ENCODE measurements at regions not wholly inside any gene's neighbourhood (a gene's known extent, or its start where the extent isn't known, plus 50 kb on each side); places are given as distances from the start of the nearest gene placed in this dataset.

GRCh38 chr12:3929875-3930615 is 56.8 kb upstream of the PARP11 start:
- no peak overlapping the region for H2AFZ ChIP-seq (ENCODE audit: low read length)
- no peaks in the 10 kb centered on the region for H4K20me1 ChIP-seq (ENCODE audit: insufficient read depth, low read length)
- no peaks in the 10 kb centered on the region for H3F3A ChIP-seq (ENCODE audit: insufficient read depth, low read length)
- H3K4me3 ChIP-seq (ENCODE audit: low read depth, low read length, poor library complexity, severe bottlenecking): no peak overlapping the region
- H3K9ac ChIP-seq (ENCODE audit: low read length): no peak overlapping the region
- no peak overlapping the region for H3K4me2 ChIP-seq (ENCODE audit: low read length)
- no peaks in the 10 kb centered on the region for H3K36me3 ChIP-seq (ENCODE audit: insufficient read depth, low read length)
- no peaks in the 10 kb centered on the region for H3K79me2 ChIP-seq (ENCODE audit: insufficient read depth, low read length)
- no peaks in the 10 kb centered on the region for H3K4me1 ChIP-seq (ENCODE audit: insufficient read depth, low read length, severe bottlenecking)
- H3K9me2 ChIP-seq (ENCODE audit: low read depth, low read length): no peaks in the 10 kb centered on the region
- H3K9me3 ChIP-seq (ENCODE audit: low read length): no peaks in the 10 kb centered on the region
- 0 out of 2 replicates have a peak, but pooled peaks cover 7% of the 10 kb centered on the region for H3K27me3 ChIP-seq (ENCODE audit: insufficient read depth, low read length)
- H3K27ac ChIP-seq (ENCODE audit: low read depth, low read length, poor library complexity, severe bottlenecking): no peak overlapping the region
- TF ChIP-seq EZH2 (IDR thresholded peaks at IDR 0.05; ENCODE audit: borderline replicate concordance, low read length) (no peak), CTCF (IDR thresholded peaks at IDR 0.05; ENCODE audit: low read length) (no peak)

- H3K27me3 ChIP-seq (ENCODE audit: insufficient read depth, low read length): 0 out of 2 replicates have a peak, but pooled peaks cover 7% of the 10 kb centered on the region
Measured at GRCh38 chr12:3928538-3929184, 55.5 kb upstream of the PARP11 start.

GRCh38 chr12:3925621-3926020 is 52.4 kb upstream of the PARP11 start:
- H3K9ac ChIP-seq (ENCODE audit: low read length): no peak overlapping the region
- H3K4me1 ChIP-seq (ENCODE audit: insufficient read depth, low read length, severe bottlenecking): no peaks in the 10 kb centered on the region
- no peak overlapping the region for H3K27ac ChIP-seq (ENCODE audit: low read depth, low read length, poor library complexity, severe bottlenecking)
- no peaks in the 10 kb centered on the region for H4K20me1 ChIP-seq (ENCODE audit: insufficient read depth, low read length)
- H3K4me3 ChIP-seq (ENCODE audit: low read depth, low read length, poor library complexity, severe bottlenecking): no peak overlapping the region
- no peaks in the 10 kb centered on the region for H3K79me2 ChIP-seq (ENCODE audit: insufficient read depth, low read length)
- no peaks in the 10 kb centered on the region for H3K36me3 ChIP-seq (ENCODE audit: insufficient read depth, low read length)
- H3K27me3 ChIP-seq (ENCODE audit: insufficient read depth, low read length): no peaks in the 10 kb centered on the region
- no peak overlapping the region for H2AFZ ChIP-seq (ENCODE audit: low read length)
- TF ChIP-seq EZH2 (IDR thresholded peaks at IDR 0.05; ENCODE audit: borderline replicate concordance, low read length) (no peak), CTCF (IDR thresholded peaks at IDR 0.05; ENCODE audit: low read length) (no peak)
- H3K4me2 ChIP-seq (ENCODE audit: low read length): no peak overlapping the region
- no peaks in the 10 kb centered on the region for H3K9me2 ChIP-seq (ENCODE audit: low read depth, low read length)
- H3K9me3 ChIP-seq (ENCODE audit: low read length): no peaks in the 10 kb centered on the region
- H3F3A ChIP-seq (ENCODE audit: insufficient read depth, low read length): no peaks in the 10 kb centered on the region

More at GRCh38 chr12:3928538-3929184, 55.5 kb upstream of the PARP11 start:
- no peaks in the 10 kb centered on the region for H4K20me1 ChIP-seq (ENCODE audit: insufficient read depth, low read length)
- H3K27ac ChIP-seq (ENCODE audit: low read depth, low read length, poor library complexity, severe bottlenecking): no peak overlapping the region
- no peaks in the 10 kb centered on the region for H3K4me1 ChIP-seq (ENCODE audit: insufficient read depth, low read length, severe bottlenecking)
- no peaks in the 10 kb centered on the region for H3K9me2 ChIP-seq (ENCODE audit: low read depth, low read length)
- no peak for TF ChIP-seq CTCF (IDR thresholded peaks at IDR 0.05; ENCODE audit: low read length)
- H3K9ac ChIP-seq (ENCODE audit: low read length): no peak overlapping the region
- no peaks in the 10 kb centered on the region for H3K79me2 ChIP-seq (ENCODE audit: insufficient read depth, low read length)
- H3F3A ChIP-seq (ENCODE audit: insufficient read depth, low read length): no peaks in the 10 kb centered on the region
- H3K4me2 ChIP-seq (ENCODE audit: low read length): no peak overlapping the region
- H3K36me3 ChIP-seq (ENCODE audit: insufficient read depth, low read length): no peaks in the 10 kb centered on the region
- H2AFZ ChIP-seq (ENCODE audit: low read length): no peak overlapping the region
- no peaks in the 10 kb centered on the region for H3K9me3 ChIP-seq (ENCODE audit: low read length)
- no peak overlapping the region for H3K4me3 ChIP-seq (ENCODE audit: low read depth, low read length, poor library complexity, severe bottlenecking)

All from OCI-LY1 (cell line).